GM20000 (cell line): ENCODE measurements at regions not wholly inside any gene's neighbourhood (a gene's known extent, or its start where the extent isn't known, plus 50 kb on each side); places are given as distances from the start of the nearest gene placed in this dataset.

Experiments used
- DNase-seq: peaks from one replicate; pipeline ENCODE4 v3.0.0; 2012; ENCODE audit warnings: low spot score
- TF ChIP-seq, protein P1 (sequence below): IDR thresholded peaks from 2 replicates; pipeline ENCODE4 v1.5.1; 2012; ENCODE audit warnings: mild to moderate bottlenecking, control low read depth; ENCODE audit errors: extremely low read depth, missing control alignments

DNA sequence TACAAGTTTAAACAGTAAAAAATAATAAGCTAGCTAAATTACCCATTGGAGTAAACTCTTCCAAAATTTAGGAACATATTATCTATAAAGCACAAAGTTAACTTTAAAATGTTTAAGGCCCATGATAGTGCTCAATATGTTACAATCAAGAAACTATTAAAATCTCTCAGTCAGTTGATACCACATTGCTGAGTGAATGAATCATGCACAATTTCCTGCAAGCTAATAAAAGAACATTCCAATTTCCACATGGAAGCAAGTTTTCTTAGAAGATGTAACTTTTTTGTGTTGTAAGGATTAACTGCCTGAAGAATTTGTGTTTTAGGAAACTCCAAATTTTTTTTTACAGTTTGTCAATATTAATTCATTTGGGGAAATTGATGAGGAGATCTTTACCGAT, 666.6 kb downstream of the SLITRK1 start:
- no peak for DNase-seq
- TF ChIP-seq, protein P1, sequence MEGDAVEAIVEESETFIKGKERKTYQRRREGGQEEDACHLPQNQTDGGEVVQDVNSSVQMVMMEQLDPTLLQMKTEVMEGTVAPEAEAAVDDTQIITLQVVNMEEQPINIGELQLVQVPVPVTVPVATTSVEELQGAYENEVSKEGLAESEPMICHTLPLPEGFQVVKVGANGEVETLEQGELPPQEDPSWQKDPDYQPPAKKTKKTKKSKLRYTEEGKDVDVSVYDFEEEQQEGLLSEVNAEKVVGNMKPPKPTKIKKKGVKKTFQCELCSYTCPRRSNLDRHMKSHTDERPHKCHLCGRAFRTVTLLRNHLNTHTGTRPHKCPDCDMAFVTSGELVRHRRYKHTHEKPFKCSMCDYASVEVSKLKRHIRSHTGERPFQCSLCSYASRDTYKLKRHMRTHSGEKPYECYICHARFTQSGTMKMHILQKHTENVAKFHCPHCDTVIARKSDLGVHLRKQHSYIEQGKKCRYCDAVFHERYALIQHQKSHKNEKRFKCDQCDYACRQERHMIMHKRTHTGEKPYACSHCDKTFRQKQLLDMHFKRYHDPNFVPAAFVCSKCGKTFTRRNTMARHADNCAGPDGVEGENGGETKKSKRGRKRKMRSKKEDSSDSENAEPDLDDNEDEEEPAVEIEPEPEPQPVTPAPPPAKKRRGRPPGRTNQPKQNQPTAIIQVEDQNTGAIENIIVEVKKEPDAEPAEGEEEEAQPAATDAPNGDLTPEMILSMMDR: no peak

DNA sequence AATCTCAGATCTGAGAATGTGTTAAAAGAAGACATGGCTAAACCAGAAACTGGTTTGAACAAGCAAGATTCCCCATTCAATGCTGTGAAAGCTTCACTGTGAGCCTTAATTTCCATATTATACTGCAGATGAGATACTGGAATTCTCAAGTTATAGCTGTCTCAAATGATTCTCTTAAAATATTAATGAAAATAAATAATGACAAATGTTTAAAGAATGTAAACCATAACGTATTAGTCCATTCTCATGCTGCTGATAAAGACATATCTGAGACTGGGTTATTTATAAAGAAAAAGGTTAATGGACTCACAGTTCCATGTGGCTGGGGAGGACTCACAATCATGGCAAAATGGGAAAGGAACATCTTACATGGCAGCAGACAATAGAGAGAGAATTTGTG, 667.8 kb downstream of the SLITRK1 start:
- no peak for DNase-seq
- TF ChIP-seq, protein P1: no peak

DNA sequence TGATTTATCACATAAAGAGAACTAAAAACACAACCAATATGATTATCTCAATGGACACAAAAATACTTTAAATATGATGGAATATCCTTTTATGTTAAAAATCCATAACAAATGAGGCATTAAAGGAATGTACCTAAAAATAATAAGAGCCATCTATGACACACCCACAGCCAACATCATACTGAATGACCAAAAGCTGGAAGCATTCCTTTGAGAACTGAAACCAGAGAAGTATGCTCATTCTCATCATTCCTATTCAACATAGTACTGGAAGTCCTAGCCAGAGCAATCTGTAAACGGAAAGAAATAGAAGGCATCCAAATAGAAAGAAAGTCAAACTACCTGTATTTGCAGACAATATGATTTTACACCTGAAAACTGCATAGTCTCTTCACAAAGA, 671.0 kb downstream of the SLITRK1 start:
- no peak for DNase-seq
- TF ChIP-seq, protein P1: no peak

DNA sequence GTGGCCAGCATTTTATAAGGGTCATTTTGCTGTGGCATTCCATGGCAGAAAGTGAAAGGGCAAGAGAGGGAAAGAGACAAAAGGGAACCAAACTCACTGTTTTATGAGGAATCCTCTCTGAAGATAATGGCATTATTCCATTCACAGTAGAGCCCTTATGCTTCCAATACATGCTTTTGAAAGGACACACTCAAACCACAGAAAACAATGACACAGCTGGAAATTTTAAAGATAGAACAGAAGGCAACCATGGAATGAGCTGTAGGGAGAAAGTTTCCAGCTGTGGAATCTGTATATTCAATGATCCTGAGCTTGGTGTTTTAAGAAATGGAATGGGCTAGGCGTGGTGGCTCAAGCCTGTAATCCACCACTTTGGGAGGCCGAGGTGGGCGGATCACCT, 677.4 kb downstream of the SLITRK1 start:
- no peak for DNase-seq
- TF ChIP-seq, protein P1: no peak

DNA sequence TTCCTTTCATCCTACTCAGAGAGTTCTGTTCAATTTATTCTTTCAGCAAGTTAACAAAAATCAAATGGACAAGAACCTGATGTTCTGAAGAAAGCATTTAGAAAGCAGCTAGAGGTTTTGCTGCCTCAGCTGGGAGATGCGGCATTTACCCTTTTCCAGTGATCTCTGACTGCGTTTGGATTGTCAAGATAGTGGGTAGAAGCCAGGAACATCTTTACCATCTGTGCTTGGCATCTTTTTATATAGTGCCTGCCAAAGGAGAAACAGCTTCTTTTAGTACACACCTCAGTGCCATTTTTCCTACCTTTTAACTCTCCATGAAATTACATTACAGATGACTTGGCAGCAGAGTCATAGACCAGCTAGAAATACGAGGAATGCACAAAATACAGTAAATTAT, 680.8 kb downstream of the SLITRK1 start:
- TF ChIP-seq, protein P1: no peak
- DNase-seq: no peak

DNA sequence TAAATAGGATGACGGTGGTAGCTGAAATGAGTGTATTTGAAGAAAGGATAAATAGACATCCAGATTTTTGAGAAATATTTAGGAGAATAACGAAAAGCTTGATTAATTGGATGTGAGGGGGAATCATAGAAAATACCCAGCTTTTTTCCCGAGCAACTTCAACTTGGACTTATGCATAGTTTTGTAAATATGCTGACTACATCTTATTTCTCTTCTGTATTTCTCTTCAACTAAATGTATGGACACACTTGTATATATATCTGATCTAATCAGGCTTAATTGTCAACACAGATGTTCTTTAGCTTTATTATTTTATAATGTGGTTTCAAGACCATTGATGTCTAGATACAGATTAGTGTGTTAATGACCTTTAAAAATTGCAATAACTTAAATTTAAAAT, 685.0 kb downstream of the SLITRK1 start:
- no peak for DNase-seq
- TF ChIP-seq, protein P1: no peak

DNA sequence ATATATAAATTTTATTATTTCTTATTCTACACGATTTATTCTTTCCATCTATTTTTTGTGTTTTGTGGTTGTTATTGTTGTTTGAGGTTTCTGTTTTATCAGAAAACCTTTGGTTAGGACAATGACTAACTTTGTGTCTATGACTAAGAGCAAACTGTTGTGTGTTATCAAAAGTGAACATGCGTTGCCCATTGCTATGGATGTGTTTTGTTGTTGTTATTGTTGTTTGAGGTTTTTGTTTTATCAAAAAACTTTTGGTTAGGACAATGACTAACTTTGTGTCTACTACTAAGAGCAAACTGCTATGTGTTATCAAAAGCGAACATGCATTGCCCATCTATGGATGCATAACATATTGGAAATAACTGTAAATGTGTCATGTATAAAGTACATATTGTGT, 692.3 kb downstream of the SLITRK1 start:
- DNase-seq: no peak
- TF ChIP-seq, protein P1: no peak
